Mucosa of descending colon (tissue), 3 donors: ENCODE measurements at regions not wholly inside any gene's neighbourhood (a gene's known extent, or its start where the extent isn't known, plus 50 kb on each side); places are given as distances from the start of the nearest gene placed in this dataset.

Experiments used
- ATAC-seq: fragments of 200-7000 bp; cut with Tn5 transposase; one replicate; pipeline ENCODE4 v1.9.1; 2020; ENCODE audit warnings: mild to moderate bottlenecking, moderate library complexity
- DNase-seq, 3 donors: peaks; one replicate each; pipeline ENCODE4 v3.0.0-alpha.2; 2020
- H3K36me3 ChIP-seq: fragments of 200-600 bp; one replicate; pipeline ENCODE4 v1.8.0; 2021; ENCODE audit warnings: low read depth, mild to moderate bottlenecking
- H3K4me1 ChIP-seq: fragments of 200-600 bp; one replicate; pipeline ENCODE4 v1.8.0; 2021; ENCODE audit warnings: low read depth, mild to moderate bottlenecking
- H3K4me3 ChIP-seq: fragments of 200-600 bp; one replicate; pipeline ENCODE4 v1.8.0; 2021; ENCODE audit warnings: mild to moderate bottlenecking
- H3K9me3 ChIP-seq: fragments of 200-600 bp; one replicate; pipeline ENCODE4 v1.8.0; 2021; ENCODE audit warnings: mild to moderate bottlenecking
- CTCF ChIP-seq: fragments of 200-600 bp; IDR thresholded peaks from one replicate; pipeline ENCODE4 v1.8.0; 2022; ENCODE audit warnings: antibody characterized with exemption, mild to moderate bottlenecking
- intact Hi-C, 2 donors: fragments of 100-400 bp; cut with DNase I in 1 of 2; cut with micrococcal nuclease in 1 of 2; formaldehyde crosslinking; loops; one replicate each; pipeline versions ENCODE4 v1.11.0 to v1.11.1; 2022; cut with DNase I, micrococcal nuclease
- donor health status: DM: no; HTN: no; CAD: no; lungs with moderate emphysema.
- donor health status: DM: no; HTN: no; CAD: no.
- donor health status: DM: no; HTN: yes; CAD: no.

- Histone ChIP-seq H3K4me1 (no peaks in the 10 kb centered on the region), H3K4me3 (no peak overlapping the region), H3K36me3 (no peaks in the 10 kb centered on the region), H3K9me3 (no peaks in the 10 kb centered on the region)
- ATAC-seq (no peak), DNase-seq (no peak)
- TF ChIP-seq CTCF: no peak
- intact Hi-C loops: loop anchor here in 1 of 2 donors (10.0 kb wide), 1 partner anchor 65 kb away; no protein-coding TSS in a partner anchor
Measured at GRCh38 chr9:135239769-135240141, 152.3 kb downstream of the OLFM1 start.

GRCh38 chr9:135240222-135240621, 152.8 kb downstream of the OLFM1 start:
- H3K36me3 ChIP-seq: no peaks in the 10 kb centered on the region
- DNase-seq (peak in 1 of 3 donors; percentile 26), ATAC-seq (no peak)
- no peak for TF ChIP-seq CTCF
- intact Hi-C loops: no loop called here
- H3K4me3 ChIP-seq: no peak overlapping the region
- no peaks in the 10 kb centered on the region for H3K4me1 ChIP-seq
- no peaks in the 10 kb centered on the region for H3K9me3 ChIP-seq

GRCh38 chr9:135240871-135241311, 153.4 kb downstream of the OLFM1 start:
- H3K4me1 ChIP-seq: no peaks in the 10 kb centered on the region
- no peak for ATAC-seq
- H3K4me3 ChIP-seq: no peak overlapping the region
- no peaks in the 10 kb centered on the region for H3K9me3 ChIP-seq
- intact Hi-C loops: no loop called here
- no peak for TF ChIP-seq CTCF
- no peaks in the 10 kb centered on the region for H3K36me3 ChIP-seq
- no peak for DNase-seq

- Histone ChIP-seq H3K4me1 (no peaks in the 10 kb centered on the region), H3K9me3 (no peaks in the 10 kb centered on the region), H3K36me3 (no peaks in the 10 kb centered on the region), H3K4me3 (no peak overlapping the region)
- ATAC-seq (no peak), DNase-seq (peak in 1 of 3 donors; percentile 30)
- no peak for TF ChIP-seq CTCF
- intact Hi-C loops: no loop called here
Measured at GRCh38 chr9:135241381-135242048, 154.0 kb downstream of the OLFM1 start.

GRCh38 chr9:135242049-135242396, 154.6 kb downstream of the OLFM1 start:
- peak in 1 of 3 donors; percentile 18 for DNase-seq
- TF ChIP-seq CTCF: no peak
- no peak overlapping the region for H3K4me3 ChIP-seq
- intact Hi-C loops: no loop called here
- H3K4me1 ChIP-seq: no peaks in the 10 kb centered on the region
- H3K9me3 ChIP-seq: no peaks in the 10 kb centered on the region
- no peaks in the 10 kb centered on the region for H3K36me3 ChIP-seq
- no peak for ATAC-seq

GRCh38 chr9:135242406-135242805, 154.9 kb downstream of the OLFM1 start:
- Histone ChIP-seq H3K4me1 (no peaks in the 10 kb centered on the region), H3K9me3 (no peaks in the 10 kb centered on the region), H3K36me3 (no peaks in the 10 kb centered on the region), H3K4me3 (no peak overlapping the region)
- TF ChIP-seq CTCF: no peak
- no peak for ATAC-seq
- DNase-seq: no peak
- intact Hi-C loops: no loop called here
